Liver (tissue), 8 donors: ENCODE measurements at regions not wholly inside any gene's neighbourhood (a gene's known extent, or its start where the extent isn't known, plus 50 kb on each side); places are given as distances from the start of the nearest gene placed in this dataset.

Source experiments
- DNase-seq: peaks from one replicate; pipeline ENCODE4 v3.0.0-alpha.2; 2017; ENCODE audit warnings: low spot score
- H3K27ac ChIP-seq, 2 donors: one replicate each; pipeline ENCODE4 v1.7.0; 2013; ENCODE audit warnings: inconsistent platforms in 2 of 2, low read length in 2 of 2, control low read depth in 1 of 2, low read depth in 1 of 2, mild to moderate bottlenecking in 1 of 2
- H3K27me3 ChIP-seq, 4 donors: one replicate each; pipeline versions ENCODE4 v1.6.1 to v1.7.0; 2013; ENCODE audit warnings: low read length in 3 of 4, inconsistent platforms in 1 of 4, mild to moderate bottlenecking in 1 of 4, moderate library complexity in 1 of 4; ENCODE audit not compliant: control insufficient read depth in 4 of 4, insufficient read depth in 4 of 4
- H3K36me3 ChIP-seq, 4 donors: one replicate each; pipeline versions ENCODE4 v1.6.1 to v1.7.0; 2013; ENCODE audit warnings: low read length in 3 of 4, mild to moderate bottlenecking in 3 of 4, low read depth in 1 of 4, moderate library complexity in 1 of 4; ENCODE audit not compliant: control insufficient read depth in 4 of 4, insufficient read depth in 3 of 4
- H3K4me1 ChIP-seq, 4 donors: one replicate each; pipeline versions ENCODE4 v1.6.1 to v1.7.0; 2013; ENCODE audit warnings: low read length in 3 of 4, mild to moderate bottlenecking in 3 of 4, moderate library complexity in 1 of 4; ENCODE audit not compliant: control insufficient read depth in 4 of 4, insufficient read depth in 4 of 4
- H3K4me3 ChIP-seq, 3 donors: one replicate each; pipeline versions ENCODE4 v1.6.1 to v1.7.0; 2013; ENCODE audit warnings: low read length in 3 of 3, control low read depth in 1 of 3, low read depth in 1 of 3, mild to moderate bottlenecking in 1 of 3
- H3K9ac ChIP-seq, 2 donors: one replicate each; pipeline ENCODE4 v1.7.0; 2013; ENCODE audit warnings: low read length in 2 of 2, mild to moderate bottlenecking in 2 of 2, moderate library complexity in 2 of 2, control low read depth in 1 of 2, low read depth in 1 of 2
- H3K9me3 ChIP-seq, 4 donors: one replicate each; pipeline versions ENCODE4 v1.6.1 to v1.7.0; 2013; ENCODE audit warnings: low read length in 3 of 4; ENCODE audit not compliant: control insufficient read depth in 4 of 4
- ATF3 ChIP-seq: IDR thresholded peaks from 2 replicates; pipeline ENCODE4 v1.6.1; 2016; ENCODE audit warnings: antibody characterized with exemption
- CTCF ChIP-seq: fragments of 150-350 bp; IDR thresholded peaks from 2 replicates; pipeline ENCODE4 v1.5.1; 2017; ENCODE audit warnings: improper control_type of control experiment, low read depth, low read length; ENCODE audit not compliant: missing input control
- EGR1 ChIP-seq, 2 donors: IDR thresholded peaks; 2 replicates each; pipeline ENCODE4 v1.6.1; 2016 to 2018; ENCODE audit warnings: antibody characterized with exemption in 2 of 2, low read depth in 2 of 2
- FOXA1 ChIP-seq: IDR thresholded peaks from 2 replicates; pipeline ENCODE4 v1.6.1; 2016; ENCODE audit warnings: antibody characterized with exemption
- FOXA2 ChIP-seq: IDR thresholded peaks from 2 replicates; pipeline ENCODE4 v1.6.1; 2016; ENCODE audit warnings: antibody characterized with exemption
- GABPA ChIP-seq, 2 donors: IDR thresholded peaks in 1 of 2; conservative IDR thresholded peaks in 1 of 2; 2 replicates each; pipeline ENCODE4 v1.6.1; 2016; ENCODE audit warnings: antibody characterized with exemption in 2 of 2, mild to moderate bottlenecking in 1 of 2, moderate library complexity in 1 of 2
- HNF4A ChIP-seq, 2 donors: conservative IDR thresholded peaks; 2 replicates each; pipeline ENCODE4 v1.6.1; 2016; ENCODE audit warnings: antibody characterized with exemption in 2 of 2, mild to moderate bottlenecking in 2 of 2
- HNF4G ChIP-seq: IDR thresholded peaks from 2 replicates; pipeline ENCODE4 v1.6.1; 2016; ENCODE audit warnings: antibody characterized with exemption
- JUND ChIP-seq, 2 donors: IDR thresholded peaks; 2 replicates each; pipeline ENCODE4 v1.6.1; 2016; ENCODE audit warnings: antibody characterized with exemption in 2 of 2
- MAX ChIP-seq: IDR thresholded peaks from 2 replicates; pipeline ENCODE4 v1.6.1; 2016; ENCODE audit warnings: antibody characterized with exemption
- NR2F2 ChIP-seq: IDR thresholded peaks from 2 replicates; pipeline ENCODE4 v1.6.1; 2016; ENCODE audit warnings: antibody characterized with exemption
- RAD21 ChIP-seq, 2 donors: IDR thresholded peaks; 2 replicates each; pipeline ENCODE4 v1.6.1; 2016; ENCODE audit warnings: antibody characterized with exemption in 2 of 2, mild to moderate bottlenecking in 2 of 2
- REST ChIP-seq: IDR thresholded peaks from 2 replicates; pipeline ENCODE4 v1.6.1; 2016; ENCODE audit warnings: antibody characterized with exemption, mild to moderate bottlenecking
- RXRA ChIP-seq, 2 donors: IDR thresholded peaks; 2 replicates each; pipeline ENCODE4 v1.6.1; 2017 to 2018; ENCODE audit warnings: antibody characterized with exemption in 2 of 2, mild to moderate bottlenecking in 1 of 2
- SP1 ChIP-seq: IDR thresholded peaks from 2 replicates; pipeline ENCODE4 v1.6.1; 2018; ENCODE audit warnings: antibody characterized with exemption, mild to moderate bottlenecking
- TAF1 ChIP-seq: conservative IDR thresholded peaks from 2 replicates; pipeline ENCODE4 v1.6.1; 2016; ENCODE audit warnings: antibody characterized with exemption, mild to moderate bottlenecking
- YY1 ChIP-seq: IDR thresholded peaks from 2 replicates; pipeline ENCODE4 v1.6.1; 2016; ENCODE audit warnings: antibody characterized with exemption, mild to moderate bottlenecking
- ZBTB33 ChIP-seq: IDR thresholded peaks from 2 replicates; pipeline ENCODE4 v1.6.1; 2016; ENCODE audit warnings: antibody characterized with exemption
- WGBS: extraction: QIAGEN DNeasy Blood & Tissue Kit; methylation state at CpG from one replicate; pipeline ENCODE4 v1.1.7; 2013; 5-methylcytosine and 5-hydroxymethylcytosine counted together
- donor health status: healthy.
- donor health status: healthy.
- donor health status: healthy.
- donor health status: healthy.
- donor health status: healthy.

GRCh38 chr4:32087211-32087610, 1367.0 kb downstream of the PCDH7 start (continued):
- TF ChIP-seq REST (no peak), HNF4A (conservative IDR thresholded peaks at IDR 0.05) (no peak), ZBTB33 (no peak), FOXA1 (no peak), YY1 (no peak)

- no peak for DNase-seq
- Histone ChIP-seq H3K4me1 (no peaks in the 10 kb centered on the region), H3K4me3 (no peak overlapping the region), H3K9me3 (no peaks in the 10 kb centered on the region), H3K36me3 (no peaks in the 10 kb centered on the region), H3K9ac (no peak overlapping the region), H3K27ac (no peak overlapping the region), H3K27me3 (no peaks in the 10 kb centered on the region)
- 90% methylated on average over 2 of the region's 2 CpGs for WGBS
- TF ChIP-seq EGR1 (IDR thresholded peaks at IDR 0.05; ENCODE audit: low read depth in 2 of 2): no peak
- no peak for TF ChIP-seq ATF3
- no peak for TF ChIP-seq HNF4A (conservative IDR thresholded peaks at IDR 0.05)
- no peak for TF ChIP-seq GABPA (IDR thresholded peaks at IDR 0.05 in 1 of 2, conservative IDR thresholded peaks at IDR 0.05 in 1 of 2)
- TF ChIP-seq ZBTB33: no peak
- TF ChIP-seq MAX: no peak
- TF ChIP-seq RAD21 (IDR thresholded peaks at IDR 0.05): no peak
- no peak for TF ChIP-seq RXRA (IDR thresholded peaks at IDR 0.05)
- TF ChIP-seq NR2F2: no peak
- TF ChIP-seq CTCF: no peak
- TF ChIP-seq YY1: no peak
- no peak for TF ChIP-seq REST
- no peak for TF ChIP-seq TAF1
- TF ChIP-seq FOXA1: no peak
- TF ChIP-seq SP1: no peak
- no peak for TF ChIP-seq HNF4G
- TF ChIP-seq FOXA2: no peak
- no peak for TF ChIP-seq JUND (IDR thresholded peaks at IDR 0.05)
These were observed 1374.8 kb downstream of the PCDH7 start for GRCh38 chr4:32094987-32095386.
